ENCODE measurements at regions not wholly inside any gene's neighbourhood (a gene's known extent, or its start where the extent isn't known, plus 50 kb on each side); places are given as distances from the start of the nearest gene placed in this dataset.

GRCh38 chr3:28615071-28615470 lies 266.4 kb upstream of the AZI2 start:
- no peak for TF ChIP-seq CTCF (IDR thresholded peaks at IDR 0.05; ENCODE audit: low read length)
- no peak for TF ChIP-seq EZH2 (optimal IDR thresholded peaks at IDR 0.05; ENCODE audit: low read depth, low read length)

All from MM.1S (cell line).